H9 (cell line): ENCODE measurements at regions not wholly inside any gene's neighbourhood (a gene's known extent, or its start where the extent isn't known, plus 50 kb on each side); places are given as distances from the start of the nearest gene placed in this dataset.

Experiments
- DNase-seq: peaks from one replicate; pipeline ENCODE4 v3.0.0-alpha.2; 2017
- H2AFZ ChIP-seq: one replicate; pipeline ENCODE4 v1.6.1; 2013; ENCODE audit warnings: mild to moderate bottlenecking, low read length, control low read depth, moderate library complexity
- H2AK5ac ChIP-seq: 2 replicates; pipeline ENCODE4 v1.6.1; 2013; ENCODE audit warnings: low read length, control low read depth, mixed read lengths; ENCODE audit not compliant: insufficient read length
- H2BK120ac ChIP-seq: one replicate; pipeline ENCODE4 v1.6.1; 2013; ENCODE audit warnings: low read depth, mild to moderate bottlenecking, low read length, control low read depth, inconsistent platforms; ENCODE audit not compliant: poor library complexity, severe bottlenecking
- H2BK12ac ChIP-seq: 2 replicates; pipeline ENCODE4 v1.6.1; 2013; ENCODE audit warnings: low read length, control low read depth, mixed read lengths, low read depth; ENCODE audit not compliant: insufficient read length
- H2BK15ac ChIP-seq: 2 replicates; pipeline ENCODE4 v1.6.1; 2013; ENCODE audit warnings: low read depth, low read length, control low read depth
- H2BK20ac ChIP-seq: one replicate; pipeline ENCODE4 v1.6.1; 2013; ENCODE audit warnings: low read depth, mild to moderate bottlenecking, low read length, control low read depth, inconsistent platforms; ENCODE audit not compliant: poor library complexity, severe bottlenecking
- H2BK5ac ChIP-seq: 2 replicates; pipeline ENCODE4 v1.6.1; 2013; ENCODE audit warnings: low read length, control low read depth, mixed read lengths; ENCODE audit not compliant: insufficient read length
- H3K14ac ChIP-seq: 2 replicates; pipeline ENCODE4 v1.6.1; 2013; ENCODE audit warnings: low read length, control low read depth; ENCODE audit not compliant: insufficient read depth
- H3K18ac ChIP-seq: 2 replicates; pipeline ENCODE4 v1.6.1; 2013; ENCODE audit warnings: low read depth, mild to moderate bottlenecking, mixed read lengths, low read length, control low read depth; ENCODE audit not compliant: insufficient read length
- H3K23ac ChIP-seq: 2 replicates; pipeline ENCODE4 v1.6.1; 2013; ENCODE audit warnings: low read length, control low read depth, mixed read lengths, low read depth; ENCODE audit not compliant: insufficient read length
- H3K23me2 ChIP-seq: 2 replicates; pipeline ENCODE4 v1.6.1; 2013; ENCODE audit warnings: low read depth, mild to moderate bottlenecking, mixed read lengths, low read length, control low read depth; ENCODE audit not compliant: insufficient read length, poor library complexity, severe bottlenecking
- H3K27ac ChIP-seq: 2 replicates; pipeline ENCODE4 v1.5.1; 2013; ENCODE audit warnings: low read length, control low read depth, mixed read lengths, low read depth; ENCODE audit not compliant: insufficient read length
- H3K27me3 ChIP-seq: 2 replicates; pipeline ENCODE4 v1.6.1; 2013; ENCODE audit warnings: low read length, control low read depth, inconsistent platforms; ENCODE audit not compliant: insufficient read depth
- H3K4ac ChIP-seq: 2 replicates; pipeline ENCODE4 v1.6.1; 2013; ENCODE audit warnings: low read depth, mild to moderate bottlenecking, control low read depth, inconsistent platforms, low read length, moderate library complexity
- H3K4me1 ChIP-seq: 2 replicates; pipeline ENCODE4 v1.6.1; 2013; ENCODE audit warnings: low read length, control low read depth, inconsistent platforms; ENCODE audit not compliant: insufficient read depth
- H3K4me2 ChIP-seq: 2 replicates; pipeline ENCODE4 v1.6.1; 2013; ENCODE audit warnings: low read length, control low read depth, mixed read lengths; ENCODE audit not compliant: insufficient read length, insufficient read depth
- H3K56ac ChIP-seq: 2 replicates; pipeline ENCODE4 v1.6.1; 2013; ENCODE audit warnings: low read depth, mild to moderate bottlenecking, mixed read lengths, low read length, control low read depth; ENCODE audit not compliant: insufficient read length
- H3K79me1 ChIP-seq: 2 replicates; pipeline ENCODE4 v1.6.1; 2013; ENCODE audit warnings: low read depth, mild to moderate bottlenecking, moderate library complexity, low read length, control low read depth, inconsistent platforms; ENCODE audit not compliant: insufficient read depth, poor library complexity, severe bottlenecking
- H3K79me2 ChIP-seq: 2 replicates; pipeline ENCODE4 v1.6.1; 2013; ENCODE audit warnings: low read length, control low read depth, inconsistent platforms; ENCODE audit not compliant: insufficient read depth
- H3K9ac ChIP-seq: 2 replicates; pipeline ENCODE4 v1.6.1; 2013; ENCODE audit warnings: low read length, control low read depth, mixed read lengths; ENCODE audit not compliant: insufficient read length; ENCODE audit errors: extremely low read depth
- H3K9me3 ChIP-seq: one replicate; pipeline ENCODE4 v1.6.1; 2013; ENCODE audit warnings: low read depth, low read length, inconsistent platforms; ENCODE audit not compliant: control insufficient read depth
- H3T11ph ChIP-seq: one replicate; pipeline ENCODE4 v1.6.1; 2013; ENCODE audit warnings: mild to moderate bottlenecking, low read length, control low read depth, inconsistent platforms
- H4K20me1 ChIP-seq: one replicate; pipeline ENCODE4 v1.6.1; 2013; ENCODE audit not compliant: control insufficient read depth, insufficient read length, insufficient read depth
- H4K5ac ChIP-seq: 2 replicates; pipeline ENCODE4 v1.6.1; 2013; ENCODE audit warnings: low read depth, mild to moderate bottlenecking, mixed read lengths, low read length, control low read depth; ENCODE audit not compliant: insufficient read length
- H4K8ac ChIP-seq: replicated peaks from 2 replicates; pipeline ENCODE4 v1.6.1; 2013; ENCODE audit warnings: low read length, control low read depth, mixed read lengths, low read depth; ENCODE audit not compliant: insufficient read length
- H4K91ac ChIP-seq: 2 replicates; pipeline ENCODE4 v1.6.1; 2013; ENCODE audit warnings: low read depth, mild to moderate bottlenecking, moderate library complexity, mixed read lengths, low read length, control low read depth; ENCODE audit not compliant: insufficient read length
- H3K27ac Mint-ChIP-seq, 3 experiments: 2 replicates in 2 of 3; 3 replicates in 1 of 3; pipeline ENCODE4 v1.8.0; 2020 to 2021; ENCODE audit warnings: mixed read lengths in 3 of 3, mild to moderate bottlenecking in 1 of 3, moderate library complexity in 1 of 3
- H3K27me3 Mint-ChIP-seq: 2 replicates; pipeline ENCODE4 v1.8.0; 2021; ENCODE audit warnings: low read depth, mild to moderate bottlenecking, moderate library complexity, mixed read lengths
- H3K36me3 Mint-ChIP-seq, 3 experiments: 2 replicates in 2 of 3; 3 replicates in 1 of 3; pipeline ENCODE4 v1.8.0; 2020 to 2021; ENCODE audit warnings: low read depth in 3 of 3, mixed read lengths in 3 of 3; ENCODE audit not compliant: insufficient read depth in 1 of 3
- H3K4me1 Mint-ChIP-seq, 2 experiments: 2 replicates each; pipeline ENCODE4 v1.8.0; 2020; ENCODE audit warnings: mixed read lengths in 2 of 2
- H3K4me3 Mint-ChIP-seq, 2 experiments: 2 replicates in 1 of 2; 3 replicates in 1 of 2; pipeline ENCODE4 v1.8.0; 2020 to 2021; ENCODE audit warnings: mild to moderate bottlenecking in 2 of 2, mixed read lengths in 2 of 2, moderate library complexity in 1 of 2
- H3K9me3 Mint-ChIP-seq, 2 experiments: 2 replicates in 1 of 2; 3 replicates in 1 of 2; pipeline ENCODE4 v1.8.0; 2020; ENCODE audit warnings: mild to moderate bottlenecking in 2 of 2, mixed read lengths in 2 of 2, moderate library complexity in 1 of 2
- WGBS: extraction: QIAGEN DNeasy Blood & Tissue Kit; methylation state at CpG from one replicate; pipeline ENCODE4 v1.1.7; 2013; ENCODE audit warnings: missing lambda C conversion rate, low lambda C conversion rate, mixed read lengths; ENCODE audit not compliant: insufficient read length; ENCODE audit errors: extremely low coverage; 5-methylcytosine and 5-hydroxymethylcytosine counted together
- TF ChIP-seq, protein P1 (sequence below): fragments of 200-600 bp; sonication (generic); conservative IDR thresholded peaks from 3 replicates; pipeline ENCODE4 v1.8.0; 2021; ENCODE audit warnings: antibody characterized with exemption, mild to moderate bottlenecking

DNA sequence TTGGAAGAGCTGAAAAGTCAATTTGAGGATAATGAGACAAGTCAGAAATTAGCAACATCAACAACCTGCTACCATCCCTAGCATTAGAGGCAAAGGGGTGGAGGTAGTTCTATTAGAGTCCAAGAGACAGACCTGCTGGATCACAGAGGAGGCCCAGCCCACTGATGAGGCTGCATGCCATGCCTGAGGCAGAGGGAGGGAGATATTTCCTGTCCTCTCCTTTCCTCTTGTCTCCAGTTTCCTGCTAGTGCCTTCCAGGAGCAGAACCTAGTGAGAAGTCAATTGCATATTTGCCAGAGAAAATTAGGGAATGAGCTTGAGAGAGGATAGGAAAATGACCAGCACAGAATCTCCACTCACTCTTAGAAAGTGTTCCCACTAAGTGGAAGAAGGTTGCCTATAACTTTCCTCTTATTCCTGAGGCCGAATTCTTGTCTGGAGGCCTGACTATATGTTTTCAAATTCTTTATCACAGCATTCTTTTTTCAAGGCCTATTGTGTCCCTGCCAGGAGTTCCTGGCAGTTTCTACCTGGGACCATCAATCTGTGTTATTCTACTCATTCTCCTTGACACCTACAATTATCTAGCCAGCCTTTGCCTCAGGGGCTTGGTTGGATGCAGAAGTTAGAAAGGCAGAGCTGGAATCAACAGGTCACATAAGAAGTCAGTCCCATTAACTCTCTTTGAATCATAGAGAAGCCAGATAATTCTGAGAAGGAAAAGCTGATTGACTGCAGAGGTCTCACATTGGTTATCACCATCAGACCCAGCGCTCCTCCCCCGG is 121.9 kb downstream of the EMP1 start:
- no peak overlapping the region for H3T11ph ChIP-seq
- peaks cover 12 to 14% of the 10 kb centered on the region in 2 experiments; a peak in 4 of 5 replicates for H3K9me3 Mint-ChIP-seq
- no peak overlapping the region for H4K91ac ChIP-seq
- H3K4me1 Mint-ChIP-seq: peaks cover 16 to 20% of the 10 kb centered on the region in 2 experiments
- H3K9ac ChIP-seq: no peak overlapping the region
- no peak for DNase-seq
- H4K20me1 ChIP-seq: no peaks in the 10 kb centered on the region
- no peak overlapping the region for H3K14ac ChIP-seq
- no CpG with 5 or more reads among the region's 3 CpGs for WGBS
- H2AK5ac ChIP-seq: no peak overlapping the region
- H3K27me3 ChIP-seq: no peaks in the 10 kb centered on the region
- no peak overlapping the region for H2BK5ac ChIP-seq
- H2AFZ ChIP-seq: no peak overlapping the region
- no peak overlapping the region for H3K27ac Mint-ChIP-seq
- no peak overlapping the region for H4K8ac ChIP-seq
- peaks cover 9% of the 10 kb centered on the region for H3K9me3 ChIP-seq
- H3K56ac ChIP-seq: no peak overlapping the region
- TF ChIP-seq, protein P1, sequence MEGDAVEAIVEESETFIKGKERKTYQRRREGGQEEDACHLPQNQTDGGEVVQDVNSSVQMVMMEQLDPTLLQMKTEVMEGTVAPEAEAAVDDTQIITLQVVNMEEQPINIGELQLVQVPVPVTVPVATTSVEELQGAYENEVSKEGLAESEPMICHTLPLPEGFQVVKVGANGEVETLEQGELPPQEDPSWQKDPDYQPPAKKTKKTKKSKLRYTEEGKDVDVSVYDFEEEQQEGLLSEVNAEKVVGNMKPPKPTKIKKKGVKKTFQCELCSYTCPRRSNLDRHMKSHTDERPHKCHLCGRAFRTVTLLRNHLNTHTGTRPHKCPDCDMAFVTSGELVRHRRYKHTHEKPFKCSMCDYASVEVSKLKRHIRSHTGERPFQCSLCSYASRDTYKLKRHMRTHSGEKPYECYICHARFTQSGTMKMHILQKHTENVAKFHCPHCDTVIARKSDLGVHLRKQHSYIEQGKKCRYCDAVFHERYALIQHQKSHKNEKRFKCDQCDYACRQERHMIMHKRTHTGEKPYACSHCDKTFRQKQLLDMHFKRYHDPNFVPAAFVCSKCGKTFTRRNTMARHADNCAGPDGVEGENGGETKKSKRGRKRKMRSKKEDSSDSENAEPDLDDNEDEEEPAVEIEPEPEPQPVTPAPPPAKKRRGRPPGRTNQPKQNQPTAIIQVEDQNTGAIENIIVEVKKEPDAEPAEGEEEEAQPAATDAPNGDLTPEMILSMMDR: no peak
- peaks cover 4 to 13% (median 10%) of the 10 kb centered on the region in 3 experiments; a peak in 6 of 7 replicates for H3K36me3 Mint-ChIP-seq
- no peak overlapping the region for H2BK120ac ChIP-seq
- H2BK15ac ChIP-seq: no peak overlapping the region
- no peaks in the 10 kb centered on the region for H3K23me2 ChIP-seq
- H3K4ac ChIP-seq: no peak overlapping the region
- H3K79me2 ChIP-seq: no peaks in the 10 kb centered on the region
- no peak overlapping the region for H3K27ac ChIP-seq
- H3K27me3 Mint-ChIP-seq: peaks cover 2% of the 10 kb centered on the region; the same call in 1 of the 2 replicates
- H3K4me1 ChIP-seq: peaks cover 8% of the 10 kb centered on the region
- H3K4me2 ChIP-seq: no peak overlapping the region
- no peak overlapping the region for H3K18ac ChIP-seq
- no peaks in the 10 kb centered on the region for H3K79me1 ChIP-seq
- no peak overlapping the region for H3K23ac ChIP-seq
- H2BK12ac ChIP-seq: no peak overlapping the region
- no peak overlapping the region for H4K5ac ChIP-seq
- peak overlapping the region in 1 of 2 experiments; percentile 38; a peak in 1 of 5 replicates for H3K4me3 Mint-ChIP-seq
- H2BK20ac ChIP-seq: no peak overlapping the region
